Peyer's patch (tissue), 4 donors: ENCODE measurements at regions not wholly inside any gene's neighbourhood (a gene's known extent, or its start where the extent isn't known, plus 50 kb on each side); places are given as distances from the start of the nearest gene placed in this dataset.

ENCODE experiments used
- CTCF ChIP-seq, 6 experiments: fragments of 450-650 bp in 4 of 6; fragments of 200-600 bp in 2 of 6; sonication (generic) in 1 of 6; IDR thresholded peaks; one replicate each; pipeline ENCODE4 v1.5.1; 2017 to 2019; ENCODE audit warnings: antibody characterized with exemption in 6 of 6, mild to moderate bottlenecking in 3 of 6, moderate library complexity in 1 of 6
- POLR2A ChIP-seq, 2 donors: fragments of 450-650 bp; IDR thresholded peaks; one replicate each; pipeline ENCODE4 v1.5.1; 2017; ENCODE audit warnings: antibody characterized with exemption in 2 of 2, mild to moderate bottlenecking in 2 of 2, moderate library complexity in 2 of 2

- TF ChIP-seq CTCF (IDR thresholded peaks at IDR 0.05) (no peak), POLR2A (IDR thresholded peaks at IDR 0.05) (no peak)
These were observed 133.2 kb downstream of the AQP9 start for GRCh38 chr15:58271410-58271809.
